ENCODE measurements at regions not wholly inside any gene's neighbourhood (a gene's known extent, or its start where the extent isn't known, plus 50 kb on each side); places are given as distances from the start of the nearest gene placed in this dataset.

DNA sequence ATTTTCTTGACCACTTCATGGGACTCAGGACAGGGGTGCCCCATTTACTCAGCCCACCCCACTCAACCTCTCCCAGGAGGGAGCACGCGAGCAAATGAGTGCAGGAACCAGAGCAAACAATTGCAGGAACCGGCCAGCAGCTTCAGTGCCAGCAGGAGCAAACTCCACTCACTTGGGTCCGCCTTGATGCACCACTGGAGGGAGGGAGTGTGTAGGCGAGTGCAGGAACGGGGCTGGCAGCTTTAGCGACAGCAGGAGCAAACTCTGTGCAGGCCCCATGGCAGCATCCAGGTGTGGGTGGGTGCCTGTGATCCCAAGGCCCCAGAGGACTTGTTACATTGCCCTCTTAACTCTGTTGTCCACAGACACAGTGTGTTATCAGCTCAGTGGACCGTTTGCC lies 1667.3 kb upstream of the CELF4 start:
- TF ChIP-seq, protein P1, sequence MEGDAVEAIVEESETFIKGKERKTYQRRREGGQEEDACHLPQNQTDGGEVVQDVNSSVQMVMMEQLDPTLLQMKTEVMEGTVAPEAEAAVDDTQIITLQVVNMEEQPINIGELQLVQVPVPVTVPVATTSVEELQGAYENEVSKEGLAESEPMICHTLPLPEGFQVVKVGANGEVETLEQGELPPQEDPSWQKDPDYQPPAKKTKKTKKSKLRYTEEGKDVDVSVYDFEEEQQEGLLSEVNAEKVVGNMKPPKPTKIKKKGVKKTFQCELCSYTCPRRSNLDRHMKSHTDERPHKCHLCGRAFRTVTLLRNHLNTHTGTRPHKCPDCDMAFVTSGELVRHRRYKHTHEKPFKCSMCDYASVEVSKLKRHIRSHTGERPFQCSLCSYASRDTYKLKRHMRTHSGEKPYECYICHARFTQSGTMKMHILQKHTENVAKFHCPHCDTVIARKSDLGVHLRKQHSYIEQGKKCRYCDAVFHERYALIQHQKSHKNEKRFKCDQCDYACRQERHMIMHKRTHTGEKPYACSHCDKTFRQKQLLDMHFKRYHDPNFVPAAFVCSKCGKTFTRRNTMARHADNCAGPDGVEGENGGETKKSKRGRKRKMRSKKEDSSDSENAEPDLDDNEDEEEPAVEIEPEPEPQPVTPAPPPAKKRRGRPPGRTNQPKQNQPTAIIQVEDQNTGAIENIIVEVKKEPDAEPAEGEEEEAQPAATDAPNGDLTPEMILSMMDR (conservative IDR thresholded peaks at IDR 0.05 in 1 of 2, IDR thresholded peaks at IDR 0.05 in 1 of 2; ENCODE audit: extremely low read depth in 1 of 2, insufficient read depth in 1 of 2, low read depth in 1 of 2, low read length in 2 of 2), result no peak
- no peak for TF ChIP-seq EZH2 (IDR thresholded peaks at IDR 0.05; ENCODE audit: borderline replicate concordance, low read length)
